Memory B cell (primary cell): ENCODE measurements at regions not wholly inside any gene's neighbourhood (a gene's known extent, or its start where the extent isn't known, plus 50 kb on each side); places are given as distances from the start of the nearest gene placed in this dataset.
"Not testable (repeated sequence)": the region's sequence is repeated elsewhere in the genome, so short reads cannot be mapped to it uniquely, and the experiment has no call there.

Experiments
- ATAC-seq: fragments of 150-1000 bp; cut with Tn5 transposase; 2 replicates; pipeline ENCODE4 v1.10.0; 2021; ENCODE audit warnings: low read depth, mild to moderate bottlenecking, moderate library complexity
- DNase-seq, 2 donors: peaks; one replicate each; pipeline ENCODE4 v3.0.0; 2022; ENCODE audit warnings: low spot score in 2 of 2
- H3K27ac Mint-ChIP-seq: one replicate; pipeline ENCODE4 v1.8.0; 2022; ENCODE audit warnings: mild to moderate bottlenecking, moderate library complexity, mixed read lengths
- H3K27me3 Mint-ChIP-seq: one replicate; pipeline ENCODE4 v1.8.0; 2022; ENCODE audit warnings: mixed read lengths
- H3K36me3 Mint-ChIP-seq: one replicate; pipeline ENCODE4 v1.8.0; 2022; ENCODE audit warnings: mild to moderate bottlenecking, mixed read lengths
- H3K4me1 Mint-ChIP-seq: one replicate; pipeline ENCODE4 v1.8.0; 2022; ENCODE audit warnings: mixed read lengths
- H3K4me3 Mint-ChIP-seq: one replicate; pipeline ENCODE4 v1.8.0; 2022; ENCODE audit warnings: mild to moderate bottlenecking, moderate library complexity, mixed read lengths
- H3K9me3 Mint-ChIP-seq: one replicate; pipeline ENCODE4 v1.8.0; 2022; ENCODE audit warnings: mixed read lengths

GRCh38 chr3:137153046-137153445, 195.3 kb downstream of the IL20RB start:
- not testable (repeated sequence) for H3K4me1 Mint-ChIP-seq, H3K27me3 Mint-ChIP-seq, H3K36me3 Mint-ChIP-seq, H3K4me3 Mint-ChIP-seq, H3K9me3 Mint-ChIP-seq, H3K27ac Mint-ChIP-seq, DNase-seq, ATAC-seq

DNA sequence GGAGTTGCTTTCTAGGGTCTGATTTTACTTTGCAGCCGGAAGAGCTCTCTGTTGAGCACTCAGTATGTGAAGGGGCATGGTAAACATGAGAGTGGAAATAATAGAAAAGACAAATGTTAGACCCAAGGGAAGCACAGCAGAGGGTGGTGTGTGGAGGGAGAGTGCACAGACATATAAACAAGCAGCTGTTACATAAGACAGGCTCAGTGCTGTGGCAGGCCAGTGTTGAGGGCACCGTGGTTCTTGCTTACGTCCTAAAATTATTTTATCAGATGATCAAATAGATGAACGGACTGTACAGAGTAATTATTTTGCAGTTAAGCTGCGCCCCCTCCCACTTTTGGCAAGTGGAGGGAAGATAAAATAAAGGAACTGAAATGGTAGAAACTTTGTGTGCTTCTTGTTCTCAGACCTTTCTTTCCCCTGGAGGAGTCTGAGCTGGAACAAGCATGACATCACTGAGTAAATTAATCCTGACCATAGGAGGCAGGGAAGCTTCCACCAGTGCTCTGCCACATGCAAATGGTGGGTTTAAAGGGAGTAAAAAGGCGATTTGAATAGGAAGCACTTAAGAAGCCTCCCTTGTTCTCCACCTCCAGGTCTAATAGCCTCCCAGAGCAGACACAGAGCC, 205.6 kb downstream of the IL20RB start:
- no peaks in the 10 kb centered on the region for H3K36me3 Mint-ChIP-seq
- DNase-seq: no peak
- H3K4me3 Mint-ChIP-seq: no peak overlapping the region
- ATAC-seq: no peak
- no peak overlapping the region for H3K27ac Mint-ChIP-seq
- H3K9me3 Mint-ChIP-seq: no peaks in the 10 kb centered on the region
- H3K4me1 Mint-ChIP-seq: no peaks in the 10 kb centered on the region
- peaks cover 3% of the 10 kb centered on the region for H3K27me3 Mint-ChIP-seq

GRCh38 chr3:137163958-137164357, 206.2 kb downstream of the IL20RB start:
- DNase-seq: no peak
- no peaks in the 10 kb centered on the region for H3K9me3 Mint-ChIP-seq
- H3K4me1 Mint-ChIP-seq: no peaks in the 10 kb centered on the region
- H3K36me3 Mint-ChIP-seq: no peaks in the 10 kb centered on the region
- H3K4me3 Mint-ChIP-seq: no peak overlapping the region
- no peak overlapping the region for H3K27ac Mint-ChIP-seq
- H3K27me3 Mint-ChIP-seq: peaks cover 3% of the 10 kb centered on the region
- no peak for ATAC-seq

DNA sequence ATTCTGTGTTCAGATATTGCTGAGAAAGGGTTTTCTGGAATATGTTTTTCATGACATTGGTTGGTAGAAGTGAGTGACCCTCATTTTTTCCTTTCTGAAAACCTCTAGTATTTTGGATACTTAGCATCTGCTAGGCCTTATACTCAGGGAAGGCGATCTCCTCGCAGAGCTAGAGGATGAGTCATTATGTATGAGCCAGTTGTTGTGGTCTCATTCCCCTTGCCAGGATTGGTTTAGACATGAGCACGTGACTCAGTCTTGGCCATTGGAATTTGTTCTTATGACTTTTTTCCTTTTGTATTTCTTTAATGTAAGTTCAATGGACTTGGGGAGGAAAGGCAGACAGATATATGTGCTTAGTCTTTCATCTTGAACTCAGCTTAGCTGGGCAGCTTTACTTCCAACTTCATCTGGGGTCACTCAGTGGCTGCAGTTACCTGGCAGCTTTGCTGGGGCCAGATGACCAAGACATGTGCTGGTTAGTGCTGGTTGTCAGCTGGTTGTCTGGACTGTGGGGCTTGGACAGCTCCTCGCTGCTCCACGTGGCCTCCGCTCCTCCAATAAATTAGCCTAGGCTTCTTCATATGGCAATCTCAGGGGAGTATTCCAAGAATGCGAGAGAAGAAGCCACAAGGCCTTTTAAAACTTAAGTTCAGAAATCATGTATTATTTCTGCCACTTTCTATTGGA, 207.5 kb downstream of the IL20RB start:
- H3K9me3 Mint-ChIP-seq: no peaks in the 10 kb centered on the region

GRCh38 chr3:137171834-137172603, 214.2 kb downstream of the IL20RB start:
- Mint-ChIP-seq H3K27me3 (peaks cover 2% of the 10 kb centered on the region), H3K4me3 (no peak overlapping the region), H3K9me3 (no peaks in the 10 kb centered on the region), H3K36me3 (no peaks in the 10 kb centered on the region), H3K27ac (no peak overlapping the region), H3K4me1 (no peaks in the 10 kb centered on the region)
- DNase-seq: no peak
- no peak for ATAC-seq

More for the DNA sequence above, 207.5 kb downstream of the IL20RB start:
- H3K36me3 Mint-ChIP-seq: no peaks in the 10 kb centered on the region
- ATAC-seq (no peak), DNase-seq (no peak)
- no peak overlapping the region for H3K4me3 Mint-ChIP-seq
- no peaks in the 10 kb centered on the region for H3K4me1 Mint-ChIP-seq
- peaks cover 3% of the 10 kb centered on the region for H3K27me3 Mint-ChIP-seq
- H3K27ac Mint-ChIP-seq: no peak overlapping the region

GRCh38 chr3:137172728-137173127, 214.9 kb downstream of the IL20RB start:
- no peak overlapping the region for H3K4me3 Mint-ChIP-seq
- peaks cover 2% of the 10 kb centered on the region for H3K27me3 Mint-ChIP-seq
- no peaks in the 10 kb centered on the region for H3K4me1 Mint-ChIP-seq
- no peak for ATAC-seq
- no peaks in the 10 kb centered on the region for H3K9me3 Mint-ChIP-seq
- DNase-seq: no peak
- no peak overlapping the region for H3K27ac Mint-ChIP-seq
- no peaks in the 10 kb centered on the region for H3K36me3 Mint-ChIP-seq

- Mint-ChIP-seq H3K4me1 (no peaks in the 10 kb centered on the region), H3K4me3 (no peak overlapping the region), H3K9me3 (no peaks in the 10 kb centered on the region), H3K27ac (no peak overlapping the region), H3K36me3 (no peaks in the 10 kb centered on the region), H3K27me3 (peaks cover 2% of the 10 kb centered on the region)
- ATAC-seq (no peak), DNase-seq (no peak)
Observed at GRCh38 chr3:137174514-137174913, 216.7 kb downstream of the IL20RB start.

GRCh38 chr3:137180220-137180619, 222.4 kb downstream of the IL20RB start:
- Mint-ChIP-seq H3K36me3 (no peaks in the 10 kb centered on the region), H3K9me3 (peaks cover 1% of the 10 kb centered on the region), H3K4me1 (no peaks in the 10 kb centered on the region), H3K27me3 (no peaks in the 10 kb centered on the region), H3K27ac (no peak overlapping the region), H3K4me3 (no peak overlapping the region)
- DNase-seq: no peak
- ATAC-seq: no peak

DNA sequence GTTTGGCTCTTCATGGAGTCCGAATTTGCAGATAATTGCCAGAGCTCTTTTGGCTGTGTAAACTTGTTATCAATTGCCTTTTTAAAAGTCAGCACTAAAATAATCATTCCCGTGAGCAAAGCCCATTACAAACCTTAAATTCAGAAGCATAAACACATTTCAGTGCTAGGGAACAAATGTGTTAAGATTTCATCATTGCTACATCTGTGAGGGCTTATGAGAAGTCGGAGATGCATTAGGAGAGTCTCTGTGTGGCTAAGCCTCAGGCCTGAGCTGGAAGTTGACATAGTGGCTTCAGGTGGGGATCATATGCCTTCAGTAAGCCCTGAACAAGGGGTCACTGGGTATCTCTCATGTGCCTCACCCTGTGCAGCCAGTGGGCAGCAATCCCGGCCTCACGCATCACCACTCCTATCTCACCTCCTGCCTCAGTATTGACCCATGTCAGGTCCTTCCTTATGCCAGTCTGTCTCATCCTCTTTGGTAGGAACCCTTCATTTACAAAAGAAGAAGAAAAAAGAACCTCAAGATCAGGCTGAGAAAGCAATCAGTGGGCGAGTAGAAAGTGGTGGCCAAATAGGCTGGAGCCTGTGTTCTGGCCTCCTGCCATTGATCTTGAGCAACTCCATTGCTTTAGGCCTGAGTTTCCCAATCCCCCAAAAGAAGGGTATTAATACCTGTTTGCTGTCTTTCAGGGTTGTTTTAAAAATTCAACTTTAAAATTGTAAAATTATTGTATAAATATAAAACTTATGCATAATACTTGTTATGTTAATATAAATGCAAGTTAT, 233.5 kb downstream of the IL20RB start:
- ATAC-seq: no peak
- Mint-ChIP-seq H3K9me3 (no peaks in the 10 kb centered on the region), H3K27ac (no peak overlapping the region), H3K4me1 (no peaks in the 10 kb centered on the region), H3K36me3 (no peaks in the 10 kb centered on the region), H3K27me3 (peaks cover 8% of the 10 kb centered on the region), H3K4me3 (no peak overlapping the region)
- DNase-seq: no peak

DNA sequence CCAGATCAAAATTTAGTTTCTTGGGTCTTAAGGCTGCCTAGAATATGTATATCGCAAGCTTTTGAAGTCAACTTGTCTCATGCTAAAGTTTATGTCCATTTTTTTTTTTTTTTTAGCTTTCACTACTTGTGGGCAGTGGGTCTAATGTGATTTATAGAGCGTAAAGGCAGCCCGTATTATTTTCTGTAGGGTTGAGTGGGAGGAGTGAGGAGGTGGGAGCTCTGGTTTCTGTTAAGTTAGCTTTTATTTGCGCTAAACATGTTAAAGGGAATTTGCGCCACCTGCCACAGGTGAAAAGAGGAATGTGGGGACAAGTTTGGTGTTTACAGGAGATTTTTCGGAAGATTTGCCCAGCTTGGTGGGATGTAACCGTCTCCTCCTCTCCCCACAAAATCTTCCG, 234.2 kb downstream of the IL20RB start:
- Mint-ChIP-seq H3K4me3 (no peak overlapping the region), H3K27ac (no peak overlapping the region), H3K9me3 (peaks cover under 1% of the 10 kb centered on the region), H3K27me3 (peaks cover 8% of the 10 kb centered on the region), H3K4me1 (no peaks in the 10 kb centered on the region), H3K36me3 (no peaks in the 10 kb centered on the region)
- ATAC-seq (no peak), DNase-seq (no peak)

- H3K9me3 Mint-ChIP-seq: peaks cover 2% of the 10 kb centered on the region
- DNase-seq (no peak), ATAC-seq (no peak)
- H3K4me3 Mint-ChIP-seq: no peak overlapping the region
- no peaks in the 10 kb centered on the region for H3K36me3 Mint-ChIP-seq
- peaks cover 8% of the 10 kb centered on the region for H3K27me3 Mint-ChIP-seq
- no peaks in the 10 kb centered on the region for H3K4me1 Mint-ChIP-seq
- no peak overlapping the region for H3K27ac Mint-ChIP-seq
Observed at GRCh38 chr3:137194301-137194700, 236.5 kb downstream of the IL20RB start.

- not testable (repeated sequence) for H3K9me3 Mint-ChIP-seq, H3K27me3 Mint-ChIP-seq, ATAC-seq, H3K36me3 Mint-ChIP-seq, DNase-seq, H3K27ac Mint-ChIP-seq, H3K4me1 Mint-ChIP-seq, H3K4me3 Mint-ChIP-seq
Observed at GRCh38 chr3:137198374-137198773, 240.6 kb downstream of the IL20RB start.

DNA sequence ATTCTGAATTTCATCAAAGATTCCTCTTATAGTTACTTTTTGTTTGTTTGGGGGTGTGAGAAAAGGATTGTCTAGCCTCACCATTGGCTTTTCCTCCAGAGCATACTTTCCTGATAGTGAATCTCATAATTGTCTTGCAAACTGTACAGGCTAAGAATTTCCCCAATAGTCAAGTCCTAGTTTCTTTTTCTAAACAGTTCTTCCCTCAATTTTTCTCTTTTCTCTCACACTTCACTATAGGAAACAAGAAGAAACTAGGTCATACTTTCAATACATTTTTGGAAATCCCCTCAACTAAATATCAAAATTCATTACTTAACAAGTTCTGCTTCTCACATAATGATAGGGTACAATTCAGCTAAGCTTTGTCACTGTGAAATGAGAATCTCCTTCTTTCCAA, 241.9 kb downstream of the IL20RB start:
- no peak overlapping the region for H3K4me3 Mint-ChIP-seq
- peaks cover 4% of the 10 kb centered on the region for H3K27me3 Mint-ChIP-seq
- no peaks in the 10 kb centered on the region for H3K36me3 Mint-ChIP-seq
- no peak for ATAC-seq
- DNase-seq: no peak
- H3K9me3 Mint-ChIP-seq: peaks cover 3% of the 10 kb centered on the region
- no peaks in the 10 kb centered on the region for H3K4me1 Mint-ChIP-seq
- H3K27ac Mint-ChIP-seq: no peak overlapping the region

GRCh38 chr3:137201066-137201465, 243.3 kb downstream of the IL20RB start:
- Mint-ChIP-seq H3K36me3 (no peaks in the 10 kb centered on the region), H3K27me3 (peaks cover 2% of the 10 kb centered on the region), H3K27ac (no peak overlapping the region), H3K4me1 (no peaks in the 10 kb centered on the region), H3K4me3 (no peak overlapping the region), H3K9me3 (peaks cover 3% of the 10 kb centered on the region)
- ATAC-seq: no peak
- no peak for DNase-seq
